GM12873 (cell line): ENCODE measurements at regions not wholly inside any gene's neighbourhood (a gene's known extent, or its start where the extent isn't known, plus 50 kb on each side); places are given as distances from the start of the nearest gene placed in this dataset.

ENCODE experiments used
- TF ChIP-seq, protein P1 (sequence below): IDR thresholded peaks from 2 replicates; pipeline ENCODE4 v1.5.1; 2012; ENCODE audit warnings: low read depth, mild to moderate bottlenecking, moderate library complexity, low read length, control low read depth; ENCODE audit not compliant: insufficient read depth; ENCODE audit errors: missing control alignments

DNA sequence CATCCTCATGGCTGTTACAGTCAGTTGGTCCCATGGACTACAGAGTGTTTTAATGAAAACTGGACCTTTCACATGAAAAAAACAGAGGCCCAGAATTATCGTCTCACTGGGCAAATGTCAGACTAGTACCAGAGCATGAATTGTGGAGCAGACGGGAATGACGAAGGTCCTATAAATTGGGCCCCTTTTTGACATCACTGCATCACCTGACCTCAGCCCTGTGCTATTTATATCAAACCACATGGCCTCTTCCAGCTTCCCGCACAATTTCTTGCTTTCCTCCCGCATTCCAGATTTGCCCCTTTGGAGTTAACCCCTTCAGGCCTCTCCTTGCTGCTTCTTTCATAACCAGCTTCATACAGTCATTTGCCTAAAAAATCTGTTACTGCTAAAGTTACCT lies 301.7 kb downstream of the ATPSCKMT start:
- TF ChIP-seq, protein P1, sequence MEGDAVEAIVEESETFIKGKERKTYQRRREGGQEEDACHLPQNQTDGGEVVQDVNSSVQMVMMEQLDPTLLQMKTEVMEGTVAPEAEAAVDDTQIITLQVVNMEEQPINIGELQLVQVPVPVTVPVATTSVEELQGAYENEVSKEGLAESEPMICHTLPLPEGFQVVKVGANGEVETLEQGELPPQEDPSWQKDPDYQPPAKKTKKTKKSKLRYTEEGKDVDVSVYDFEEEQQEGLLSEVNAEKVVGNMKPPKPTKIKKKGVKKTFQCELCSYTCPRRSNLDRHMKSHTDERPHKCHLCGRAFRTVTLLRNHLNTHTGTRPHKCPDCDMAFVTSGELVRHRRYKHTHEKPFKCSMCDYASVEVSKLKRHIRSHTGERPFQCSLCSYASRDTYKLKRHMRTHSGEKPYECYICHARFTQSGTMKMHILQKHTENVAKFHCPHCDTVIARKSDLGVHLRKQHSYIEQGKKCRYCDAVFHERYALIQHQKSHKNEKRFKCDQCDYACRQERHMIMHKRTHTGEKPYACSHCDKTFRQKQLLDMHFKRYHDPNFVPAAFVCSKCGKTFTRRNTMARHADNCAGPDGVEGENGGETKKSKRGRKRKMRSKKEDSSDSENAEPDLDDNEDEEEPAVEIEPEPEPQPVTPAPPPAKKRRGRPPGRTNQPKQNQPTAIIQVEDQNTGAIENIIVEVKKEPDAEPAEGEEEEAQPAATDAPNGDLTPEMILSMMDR: no peak

DNA sequence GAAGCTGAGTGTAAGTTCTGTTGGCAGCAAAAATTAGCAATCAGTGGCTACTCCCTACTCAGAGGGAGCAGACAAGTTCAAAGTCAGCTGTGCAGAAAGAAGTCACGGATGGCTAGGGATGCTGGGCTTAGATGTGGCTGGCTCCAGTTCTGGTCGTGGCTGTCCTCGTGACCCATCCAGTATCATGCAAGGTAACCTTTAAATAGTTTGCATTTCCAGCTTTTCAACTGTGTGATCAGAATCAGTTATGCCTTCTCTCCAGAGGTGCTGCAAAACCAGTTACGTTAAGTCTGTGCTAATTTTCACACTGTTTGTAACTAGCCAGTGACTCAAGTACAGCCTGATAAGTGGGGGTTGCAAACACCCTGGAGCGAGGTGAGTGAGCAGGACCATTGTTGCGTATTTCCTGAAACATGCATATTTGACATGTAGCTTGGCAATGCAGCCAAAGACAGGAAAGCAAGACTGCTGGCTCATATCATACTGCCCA lies 302.4 kb downstream of the ATPSCKMT start:
- TF ChIP-seq, protein P1: no peak

DNA sequence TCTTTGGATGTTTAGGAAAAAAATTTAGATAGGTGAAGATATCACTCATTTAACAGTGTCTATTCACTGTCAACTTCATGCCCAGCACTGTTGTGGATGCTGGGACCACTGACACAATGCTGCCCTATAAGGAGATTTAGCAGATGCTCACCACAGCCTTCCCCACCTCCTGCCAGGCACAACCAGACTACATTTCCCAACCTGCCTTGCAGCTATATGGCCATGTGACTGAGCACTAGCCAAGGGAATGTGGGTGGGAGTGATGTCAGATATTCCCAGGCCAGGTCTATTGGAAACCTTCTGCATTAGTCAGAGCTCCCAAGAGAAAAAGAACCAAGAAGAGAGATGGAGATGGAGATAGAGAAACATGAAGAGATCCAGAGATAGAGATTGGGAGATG lies 302.6 kb upstream of the TAS2R1 start:
- TF ChIP-seq, protein P1: no peak

DNA sequence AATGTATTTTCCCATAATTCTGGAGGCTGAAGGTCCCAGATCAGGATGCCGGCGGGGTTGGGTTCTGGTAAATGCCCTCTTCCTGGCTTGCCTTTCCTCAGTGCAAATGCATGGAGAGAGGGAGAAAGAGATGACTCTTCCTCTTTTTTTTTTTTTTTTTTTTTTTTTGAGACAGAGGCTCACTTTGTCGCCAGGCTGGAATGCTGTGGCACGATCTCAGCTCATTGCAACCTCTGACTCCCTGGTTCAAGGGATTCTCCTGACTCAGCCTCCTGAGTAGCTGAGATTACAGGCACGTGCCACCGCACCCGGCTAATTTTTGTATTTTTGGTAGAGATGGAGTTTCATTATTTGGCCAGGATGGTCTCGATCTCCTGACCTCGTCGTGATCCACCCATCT lies 300.0 kb upstream of the TAS2R1 start:
- TF ChIP-seq, protein P1: no peak

DNA sequence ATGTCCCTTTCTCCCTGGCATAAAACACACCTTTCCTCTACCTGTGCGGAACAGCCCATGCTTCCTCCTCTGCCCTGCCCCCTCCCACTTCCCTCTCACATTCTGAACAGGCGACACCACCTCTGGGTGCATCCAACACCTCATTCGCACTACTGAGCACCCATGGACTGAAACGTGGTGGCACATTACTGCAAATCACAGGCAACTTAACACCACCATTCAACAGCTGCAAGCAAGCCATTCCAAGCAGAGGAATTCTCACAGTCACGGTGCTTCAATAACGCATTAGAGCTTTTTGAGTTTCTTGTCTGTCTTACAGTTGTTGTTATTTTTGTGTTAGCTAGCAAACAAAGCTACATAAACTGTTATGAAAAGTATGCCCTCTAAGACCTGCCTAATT lies 298.2 kb upstream of the TAS2R1 start:
- TF ChIP-seq, protein P1: no peak

DNA sequence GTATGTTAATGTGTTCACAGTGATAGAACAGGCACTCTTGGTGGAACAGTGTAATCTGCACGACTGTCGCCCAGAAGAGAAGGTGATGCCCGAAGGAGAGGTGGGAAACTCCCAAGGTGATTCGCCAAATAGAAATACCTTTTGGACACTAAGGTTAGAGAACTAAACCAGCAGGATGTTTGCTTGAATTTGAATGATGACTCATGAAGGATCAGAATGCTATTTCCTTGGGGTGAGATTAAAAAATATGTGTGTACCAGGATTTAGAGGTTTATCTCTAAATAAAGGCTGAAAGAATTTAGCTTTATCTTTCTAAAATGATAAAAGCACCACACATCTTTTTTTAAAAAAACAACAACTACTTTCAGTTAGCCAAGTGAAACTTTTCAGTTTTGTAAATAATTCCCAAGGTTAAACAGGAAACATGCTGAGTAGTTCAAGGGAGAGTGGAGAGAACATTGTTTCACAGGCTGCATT lies 297.4 kb upstream of the TAS2R1 start:
- TF ChIP-seq, protein P1: no peak

DNA sequence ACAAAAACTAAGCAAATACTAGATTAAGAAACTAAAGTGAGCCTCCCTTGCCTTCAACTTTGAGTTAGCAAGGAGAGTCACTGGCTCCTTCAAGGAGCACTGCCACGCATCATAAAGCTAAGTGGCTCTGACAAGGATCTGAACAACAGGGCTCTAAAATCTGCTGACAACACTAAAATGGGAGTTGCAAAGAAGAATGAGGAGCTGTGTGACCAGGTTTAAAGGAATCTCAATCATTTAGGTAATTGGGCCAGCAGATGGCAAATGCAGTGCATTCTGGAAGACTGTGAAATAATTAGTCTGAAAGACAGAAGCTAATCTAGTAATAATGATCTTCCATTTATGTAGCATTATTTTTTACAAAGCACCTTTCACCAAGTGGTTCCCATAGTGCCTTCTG lies 297.0 kb upstream of the TAS2R1 start:
- TF ChIP-seq, protein P1: no peak

DNA sequence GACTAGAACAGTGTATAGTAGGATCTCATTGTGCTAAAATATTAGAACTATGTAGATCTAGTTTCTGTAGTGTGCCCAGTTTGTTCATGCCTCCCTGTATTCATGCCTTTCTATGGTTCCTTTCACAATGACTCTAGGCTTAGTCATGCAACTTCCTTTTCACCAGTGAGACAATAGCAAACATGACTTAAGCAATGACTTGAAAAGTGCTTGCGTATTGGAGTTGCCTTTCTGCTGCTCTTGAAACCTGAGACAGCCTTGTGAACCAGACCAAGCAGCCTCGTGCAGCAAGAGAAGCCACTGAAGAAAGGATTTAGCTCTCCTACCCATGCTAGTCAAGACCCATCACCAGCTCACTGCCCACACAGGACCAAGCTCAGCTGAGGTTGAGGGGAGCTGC lies 294.5 kb upstream of the TAS2R1 start:
- TF ChIP-seq, protein P1: no peak
